ENCODE measurements at regions not wholly inside any gene's neighbourhood (a gene's known extent, or its start where the extent isn't known, plus 50 kb on each side); places are given as distances from the start of the nearest gene placed in this dataset.
A peak's percentile ranks its signal among the peaks of the same experiment; 100 is the strongest.

DNA sequence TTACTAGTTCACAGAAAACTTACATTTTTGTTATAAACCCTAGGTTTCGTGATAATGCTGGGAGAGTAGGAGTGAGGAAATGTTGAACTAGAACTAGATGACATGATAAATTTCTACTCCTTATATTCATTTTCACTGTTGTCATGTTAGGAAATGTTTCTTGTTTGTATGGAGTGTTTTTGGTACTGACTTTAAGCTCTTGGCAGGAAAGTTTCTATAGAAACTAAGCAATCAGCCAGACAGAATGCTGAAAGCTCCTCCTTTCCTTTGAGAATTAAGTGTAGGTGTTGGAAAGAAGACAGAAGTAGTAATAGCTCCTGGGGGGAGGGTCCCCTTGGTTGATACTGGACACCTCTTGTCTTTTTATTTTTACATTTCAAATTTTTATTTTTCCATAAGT, 309.8 kb downstream of the MAP2K4 start:
- in situ Hi-C loops (cut with MboI; ENCODE audit: low pct_unique_long_range_greater_than_20kb, low sequenced_read_pairs, unreplicated experiment), result loop anchor here (25.0 kb wide), 1 partner anchor 107 kb away; no protein-coding TSS in a partner anchor
- no peak for DNase-seq (ENCODE audit: low spot score)
- TF ChIP-seq, protein P1, sequence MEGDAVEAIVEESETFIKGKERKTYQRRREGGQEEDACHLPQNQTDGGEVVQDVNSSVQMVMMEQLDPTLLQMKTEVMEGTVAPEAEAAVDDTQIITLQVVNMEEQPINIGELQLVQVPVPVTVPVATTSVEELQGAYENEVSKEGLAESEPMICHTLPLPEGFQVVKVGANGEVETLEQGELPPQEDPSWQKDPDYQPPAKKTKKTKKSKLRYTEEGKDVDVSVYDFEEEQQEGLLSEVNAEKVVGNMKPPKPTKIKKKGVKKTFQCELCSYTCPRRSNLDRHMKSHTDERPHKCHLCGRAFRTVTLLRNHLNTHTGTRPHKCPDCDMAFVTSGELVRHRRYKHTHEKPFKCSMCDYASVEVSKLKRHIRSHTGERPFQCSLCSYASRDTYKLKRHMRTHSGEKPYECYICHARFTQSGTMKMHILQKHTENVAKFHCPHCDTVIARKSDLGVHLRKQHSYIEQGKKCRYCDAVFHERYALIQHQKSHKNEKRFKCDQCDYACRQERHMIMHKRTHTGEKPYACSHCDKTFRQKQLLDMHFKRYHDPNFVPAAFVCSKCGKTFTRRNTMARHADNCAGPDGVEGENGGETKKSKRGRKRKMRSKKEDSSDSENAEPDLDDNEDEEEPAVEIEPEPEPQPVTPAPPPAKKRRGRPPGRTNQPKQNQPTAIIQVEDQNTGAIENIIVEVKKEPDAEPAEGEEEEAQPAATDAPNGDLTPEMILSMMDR (IDR thresholded peaks at IDR 0.05; ENCODE audit: extremely low read depth, insufficient read depth, missing control alignments), result no peak

DNA sequence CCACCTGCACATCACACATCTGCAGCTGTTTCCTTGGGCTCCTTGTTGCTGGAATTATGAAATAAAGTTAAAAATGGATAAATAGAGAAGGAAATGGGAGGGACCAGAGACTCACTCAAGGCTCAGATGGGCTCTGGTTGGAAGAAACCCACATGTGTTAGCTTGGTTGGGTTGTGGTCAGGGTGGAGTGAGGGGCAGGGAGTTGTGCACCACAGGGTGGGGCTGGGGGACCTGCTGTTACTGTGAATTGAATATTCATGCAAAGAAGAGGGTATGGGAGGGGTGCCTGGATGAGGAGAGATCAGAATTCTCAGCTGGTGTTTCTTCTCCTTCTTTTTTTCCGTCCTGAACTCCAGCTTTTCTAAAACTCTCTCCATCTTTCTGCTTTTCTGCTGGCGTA, 320.7 kb downstream of the MAP2K4 start:
- DNase-seq (ENCODE audit: low spot score), result no peak
- in situ Hi-C loops (cut with MboI; ENCODE audit: low pct_unique_long_range_greater_than_20kb, low sequenced_read_pairs, unreplicated experiment), result loop anchor here (25.0 kb wide), 1 partner anchor 96 kb away; no protein-coding TSS in a partner anchor
- TF ChIP-seq, protein P1 (IDR thresholded peaks at IDR 0.05; ENCODE audit: extremely low read depth, insufficient read depth, missing control alignments), result no peak

- in situ Hi-C loops (cut with MboI; ENCODE audit: low pct_unique_long_range_greater_than_20kb, low sequenced_read_pairs, unreplicated experiment), result loop anchor here (25.0 kb wide), 1 partner anchor 95 kb away; no protein-coding TSS in a partner anchor
- TF ChIP-seq, protein P1 (IDR thresholded peaks at IDR 0.05; ENCODE audit: extremely low read depth, insufficient read depth, missing control alignments), result no peak
- DNase-seq (ENCODE audit: low spot score), result no peak
These were observed 321.5 kb downstream of the MAP2K4 start for GRCh38 chr17:12342161-12342560.

GRCh38 chr17:12342609-12343435, 322.1 kb downstream of the MAP2K4 start:
- DNase-seq (ENCODE audit: low spot score), result peak; percentile 37
- in situ Hi-C loops (cut with MboI; ENCODE audit: low pct_unique_long_range_greater_than_20kb, low sequenced_read_pairs, unreplicated experiment), result loop anchor here (25.0 kb wide), 1 partner anchor 94 kb away; no protein-coding TSS in a partner anchor
- TF ChIP-seq, protein P1 (IDR thresholded peaks at IDR 0.05; ENCODE audit: extremely low read depth, insufficient read depth, missing control alignments), result peak; percentile 48

DNA sequence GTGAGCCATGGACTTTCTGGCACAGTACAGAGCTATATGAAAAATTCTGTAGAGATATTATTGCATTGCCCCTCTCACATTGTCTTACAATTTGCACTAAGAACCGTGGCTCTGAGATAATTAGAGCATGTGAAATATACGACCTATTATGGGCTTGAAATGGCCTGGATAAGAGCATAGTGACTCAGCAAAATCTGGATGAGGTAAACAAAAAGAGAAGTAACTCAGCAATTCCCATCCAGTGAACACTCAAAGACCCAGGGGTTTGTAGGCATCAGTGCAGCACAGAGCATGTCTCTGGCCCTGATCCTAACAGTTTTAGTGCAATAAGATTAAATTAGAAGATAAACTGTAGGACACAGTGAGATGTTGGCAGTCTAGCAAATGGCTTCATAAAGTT, 317.2 kb upstream of the MYOCD start:
- no peak for DNase-seq (ENCODE audit: low spot score)
- in situ Hi-C loops (cut with MboI; ENCODE audit: low pct_unique_long_range_greater_than_20kb, low sequenced_read_pairs, unreplicated experiment), result loop anchor here (25.0 kb wide), 1 partner anchor 89 kb away; no protein-coding TSS in a partner anchor
- TF ChIP-seq, protein P1 (IDR thresholded peaks at IDR 0.05; ENCODE audit: extremely low read depth, insufficient read depth, missing control alignments), result no peak

GRCh38 chr17:12349297-12349696, 316.4 kb upstream of the MYOCD start:
- in situ Hi-C loops (cut with MboI; ENCODE audit: low pct_unique_long_range_greater_than_20kb, low sequenced_read_pairs, unreplicated experiment), result loop anchor here (25.0 kb wide), 1 partner anchor 88 kb away; no protein-coding TSS in a partner anchor
- TF ChIP-seq, protein P1 (IDR thresholded peaks at IDR 0.05; ENCODE audit: extremely low read depth, insufficient read depth, missing control alignments), result no peak
- DNase-seq (ENCODE audit: low spot score), result no peak
